ENCODE measurements at regions not wholly inside any gene's neighbourhood (a gene's known extent, or its start where the extent isn't known, plus 50 kb on each side); places are given as distances from the start of the nearest gene placed in this dataset.

- H3K27me3 Mint-ChIP-seq (ENCODE audit: insufficient read depth, unreplicated experiment), result peaks cover 51% of the 10 kb centered on the region
- H3K27ac Mint-ChIP-seq (ENCODE audit: low read depth, unreplicated experiment), result no peak overlapping the region
- POLR2A ChIA-PET, result no interaction called here
- H3K9me3 Mint-ChIP-seq (ENCODE audit: unreplicated experiment), result no peaks in the 10 kb centered on the region
- DNase-seq (ENCODE audit: unreplicated experiment), result no peak
- intact Hi-C loops (cut with micrococcal nuclease), result loop anchor here (10.0 kb wide), 1 partner anchor 199 kb away; no protein-coding TSS in a partner anchor
- no peaks in the 10 kb centered on the region for H3K36me3 Mint-ChIP-seq (ENCODE audit: insufficient read depth, unreplicated experiment)
- TF ChIP-seq CTCF (IDR thresholded peaks at IDR 0.05; ENCODE audit: unreplicated experiment), result no peak
- no TSS peak for BruUV-seq (replicated peaks)
- H3K4me3 Mint-ChIP-seq (ENCODE audit: unreplicated experiment), result no peak overlapping the region
- CTCF ChIA-PET, result interaction anchor here (0.6 kb wide), 1 partner anchor 195 kb away, joined by 3 read pairs; no protein-coding TSS in a partner anchor
- no peaks in the 10 kb centered on the region for H3K4me1 Mint-ChIP-seq (ENCODE audit: insufficient read depth, unreplicated experiment)
Measured at GRCh38 chr20:48425321-48425720, 402.5 kb downstream of the PREX1 start.

DNA sequence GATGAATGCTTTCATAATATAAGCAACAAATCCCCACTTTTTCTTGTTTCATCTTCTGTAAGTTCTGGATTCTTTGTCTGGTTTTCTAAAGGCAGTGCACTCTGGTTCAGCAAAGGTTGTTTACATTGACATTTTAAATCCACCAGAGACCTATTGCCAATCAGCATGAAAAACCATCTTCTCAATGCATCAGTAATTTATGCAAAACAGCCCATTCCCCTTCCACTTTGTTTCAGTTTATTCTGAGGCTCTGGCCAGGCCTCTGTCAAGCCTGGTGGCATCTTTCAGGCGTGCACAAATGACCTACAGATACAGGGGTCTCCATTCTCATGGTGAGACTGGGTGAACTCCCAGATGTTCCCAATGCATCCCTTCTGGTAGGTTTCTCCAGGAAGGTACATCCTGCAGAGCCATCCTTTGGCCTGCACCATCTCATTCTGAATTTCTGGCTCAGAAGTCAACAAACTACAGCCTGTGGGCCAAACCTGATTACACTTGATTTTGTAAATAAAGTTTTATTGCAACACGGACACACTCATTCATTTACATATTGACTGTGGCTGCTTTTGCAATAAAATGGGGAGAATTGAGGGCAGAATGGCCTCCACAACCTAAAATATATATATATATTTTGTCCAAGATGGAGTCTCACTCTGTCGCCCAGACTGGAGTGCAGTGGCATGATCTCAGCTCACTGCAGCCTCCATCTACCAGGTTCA, 405.4 kb downstream of the PREX1 start:
- no TSS peak for BruUV-seq (replicated peaks)
- no peak overlapping the region for H3K27ac Mint-ChIP-seq (ENCODE audit: low read depth, unreplicated experiment)
- H3K4me3 Mint-ChIP-seq (ENCODE audit: unreplicated experiment), result no peak overlapping the region
- H3K36me3 Mint-ChIP-seq (ENCODE audit: insufficient read depth, unreplicated experiment), result no peaks in the 10 kb centered on the region
- CTCF ChIA-PET, result interaction anchor here (0.5 to 2.5 kb wide), 5 partner anchors 12 to 591 kb away, joined by 3 to 11 read pairs (median 4); no protein-coding TSS in a partner anchor
- TF ChIP-seq CTCF (IDR thresholded peaks at IDR 0.05; ENCODE audit: unreplicated experiment), result no peak
- DNase-seq (ENCODE audit: unreplicated experiment), result no peak
- no peaks in the 10 kb centered on the region for H3K9me3 Mint-ChIP-seq (ENCODE audit: unreplicated experiment)
- peaks cover 55% of the 10 kb centered on the region for H3K27me3 Mint-ChIP-seq (ENCODE audit: insufficient read depth, unreplicated experiment)
- no peaks in the 10 kb centered on the region for H3K4me1 Mint-ChIP-seq (ENCODE audit: insufficient read depth, unreplicated experiment)
- intact Hi-C loops (cut with micrococcal nuclease), result loop anchor here (10.0 kb wide), 1 partner anchor 202 kb away; no protein-coding TSS in a partner anchor
- POLR2A ChIA-PET, result no interaction called here

- peaks cover 60% of the 10 kb centered on the region for H3K27me3 Mint-ChIP-seq (ENCODE audit: insufficient read depth, unreplicated experiment)
- H3K27ac Mint-ChIP-seq (ENCODE audit: low read depth, unreplicated experiment), result no peak overlapping the region
- no peak overlapping the region for H3K4me3 Mint-ChIP-seq (ENCODE audit: unreplicated experiment)
- peak; percentile 6 for DNase-seq (ENCODE audit: unreplicated experiment)
- H3K36me3 Mint-ChIP-seq (ENCODE audit: insufficient read depth, unreplicated experiment), result no peaks in the 10 kb centered on the region
- intact Hi-C loops (cut with micrococcal nuclease), result loop anchor here (10.0 kb wide), 1 partner anchor 203 kb away; no protein-coding TSS in a partner anchor
- H3K9me3 Mint-ChIP-seq (ENCODE audit: unreplicated experiment), result no peaks in the 10 kb centered on the region
- TF ChIP-seq CTCF (IDR thresholded peaks at IDR 0.05; ENCODE audit: unreplicated experiment), result no peak
- ChIA-PET POLR2A (no interaction called here), CTCF (interaction anchor here (0.5 to 2.5 kb wide), 4 partner anchors 11 to 200 kb away, joined by 3 to 11 read pairs (median 4); no protein-coding TSS in a partner anchor)
- no peaks in the 10 kb centered on the region for H3K4me1 Mint-ChIP-seq (ENCODE audit: insufficient read depth, unreplicated experiment)
- no TSS peak for BruUV-seq (replicated peaks)
Measured at GRCh38 chr20:48421547-48421946, 406.3 kb downstream of the PREX1 start.

DNA sequence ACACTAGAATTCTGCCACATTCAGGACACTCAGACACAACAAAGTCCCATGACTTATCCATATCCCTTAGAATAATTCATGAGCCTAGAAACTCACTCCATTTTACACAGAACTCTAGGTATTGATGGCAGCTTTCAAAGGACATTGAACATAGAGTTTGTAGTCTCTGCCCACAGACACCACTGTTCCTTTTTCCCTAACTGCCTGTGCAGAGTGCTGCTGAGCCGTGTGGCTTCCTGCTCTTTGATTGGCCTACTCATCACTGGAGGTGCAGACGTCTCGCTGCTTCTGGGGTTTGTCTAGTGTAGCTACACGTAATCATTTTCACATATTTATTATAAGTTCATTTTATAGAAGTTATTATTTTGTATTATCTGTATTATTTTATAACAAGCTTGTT, 407.6 kb downstream of the PREX1 start:
- ChIA-PET CTCF (interaction anchor here (1.0 to 2.5 kb wide), 2 partner anchors 190 to 200 kb away, joined by 4 to 11 read pairs; no protein-coding TSS in a partner anchor), POLR2A (no interaction called here)
- intact Hi-C loops (cut with micrococcal nuclease), result loop anchor here (10.0 kb wide), 1 partner anchor 205 kb away; no protein-coding TSS in a partner anchor
- Mint-ChIP-seq H3K36me3 (ENCODE audit: insufficient read depth, unreplicated experiment) (no peaks in the 10 kb centered on the region), H3K27me3 (ENCODE audit: insufficient read depth, unreplicated experiment) (peaks cover 50% of the 10 kb centered on the region), H3K9me3 (ENCODE audit: unreplicated experiment) (no peaks in the 10 kb centered on the region), H3K27ac (ENCODE audit: low read depth, unreplicated experiment) (no peak overlapping the region), H3K4me3 (ENCODE audit: unreplicated experiment) (no peak overlapping the region), H3K4me1 (ENCODE audit: insufficient read depth, unreplicated experiment) (no peaks in the 10 kb centered on the region)
- TF ChIP-seq CTCF (IDR thresholded peaks at IDR 0.05; ENCODE audit: unreplicated experiment), result no peak
- DNase-seq (ENCODE audit: unreplicated experiment), result no peak
- no TSS peak for BruUV-seq (replicated peaks)

Data from MCF 10A (cell line).